ENCODE measurements at regions not wholly inside any gene's neighbourhood (a gene's known extent, or its start where the extent isn't known, plus 50 kb on each side); places are given as distances from the start of the nearest gene placed in this dataset.

GRCh38 chr5:176169393-176170063 lies 68.7 kb upstream of the SIMC1 start:
- Histone ChIP-seq H3K4me3 (ENCODE audit: low read length) (no peak overlapping the region), H3K4me1 (ENCODE audit: control insufficient read depth, insufficient read depth, low read length) (no peaks in the 10 kb centered on the region), H3K27me3 (ENCODE audit: control insufficient read depth, insufficient read depth, low read length) (peaks cover 7% of the 10 kb centered on the region), H3K9me3 (ENCODE audit: control insufficient read depth, insufficient read depth, low read length) (no peaks in the 10 kb centered on the region), H3K36me3 (ENCODE audit: control insufficient read depth, insufficient read depth, low read length) (no peaks in the 10 kb centered on the region), H3K27ac (ENCODE audit: low read length) (no peak overlapping the region)
- Mint-ChIP-seq H3K4me3 (no peak overlapping the region), H3K27me3 (ENCODE audit: low read depth in 2 of 2) (peaks cover 19 to 32% of the 10 kb centered on the region in 2 donors), H3K27ac (no peak overlapping the region), H3K4me1 (no peaks in the 10 kb centered on the region), H3K36me3 (no peaks in the 10 kb centered on the region), H3K9me3 (no peaks in the 10 kb centered on the region)
- ATAC-seq (no peak), DNase-seq (no peak)
- 47% methylated on average over 3 of the region's 3 CpGs for WGBS (ENCODE audit: insufficient coverage)
- intact Hi-C loops (cut with micrococcal nuclease), result no loop called here
- no peak for TF ChIP-seq CTCF (IDR thresholded peaks at IDR 0.05)

DNA sequence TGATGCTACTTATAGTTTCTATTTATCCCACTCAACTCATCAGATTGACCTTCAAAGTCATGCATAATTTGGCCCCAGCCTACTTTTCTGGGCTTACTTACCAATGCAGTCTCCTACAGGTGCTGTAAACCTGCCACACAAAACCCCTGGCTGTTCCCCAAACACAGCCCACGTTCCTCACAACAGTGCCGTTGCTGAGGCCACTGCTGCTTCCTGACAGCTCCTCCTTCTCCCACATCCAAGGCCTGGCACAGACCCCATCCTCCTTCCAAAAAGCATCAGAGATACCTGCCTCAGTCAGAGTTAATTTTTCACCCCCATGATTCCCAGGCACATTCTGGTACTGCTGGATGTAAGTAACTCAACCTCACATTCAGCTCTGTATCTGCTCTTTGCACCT lies 68.1 kb upstream of the SIMC1 start:
- H3K4me3 Mint-ChIP-seq, result no peak overlapping the region
- H3K4me1 ChIP-seq (ENCODE audit: control insufficient read depth, insufficient read depth, low read length), result no peaks in the 10 kb centered on the region
- no peaks in the 10 kb centered on the region for H3K36me3 ChIP-seq (ENCODE audit: control insufficient read depth, insufficient read depth, low read length)
- no peaks in the 10 kb centered on the region for H3K9me3 Mint-ChIP-seq
- no peaks in the 10 kb centered on the region for H3K9me3 ChIP-seq (ENCODE audit: control insufficient read depth, insufficient read depth, low read length)
- H3K4me3 ChIP-seq (ENCODE audit: low read length), result no peak overlapping the region
- no peak overlapping the region for H3K27ac Mint-ChIP-seq
- ATAC-seq (no peak), DNase-seq (no peak)
- H3K27me3 Mint-ChIP-seq (ENCODE audit: low read depth in 2 of 2), result peaks cover 15 to 26% of the 10 kb centered on the region in 2 donors
- TF ChIP-seq CTCF (IDR thresholded peaks at IDR 0.05), result no peak
- peaks cover 7% of the 10 kb centered on the region for H3K27me3 ChIP-seq (ENCODE audit: control insufficient read depth, insufficient read depth, low read length)
- no peaks in the 10 kb centered on the region for H3K36me3 Mint-ChIP-seq
- 46% methylated on average over 2 of the region's 2 CpGs for WGBS (ENCODE audit: insufficient coverage)
- no peak overlapping the region for H3K27ac ChIP-seq (ENCODE audit: low read length)
- intact Hi-C loops (cut with micrococcal nuclease), result no loop called here
- H3K4me1 Mint-ChIP-seq, result no peaks in the 10 kb centered on the region

DNA sequence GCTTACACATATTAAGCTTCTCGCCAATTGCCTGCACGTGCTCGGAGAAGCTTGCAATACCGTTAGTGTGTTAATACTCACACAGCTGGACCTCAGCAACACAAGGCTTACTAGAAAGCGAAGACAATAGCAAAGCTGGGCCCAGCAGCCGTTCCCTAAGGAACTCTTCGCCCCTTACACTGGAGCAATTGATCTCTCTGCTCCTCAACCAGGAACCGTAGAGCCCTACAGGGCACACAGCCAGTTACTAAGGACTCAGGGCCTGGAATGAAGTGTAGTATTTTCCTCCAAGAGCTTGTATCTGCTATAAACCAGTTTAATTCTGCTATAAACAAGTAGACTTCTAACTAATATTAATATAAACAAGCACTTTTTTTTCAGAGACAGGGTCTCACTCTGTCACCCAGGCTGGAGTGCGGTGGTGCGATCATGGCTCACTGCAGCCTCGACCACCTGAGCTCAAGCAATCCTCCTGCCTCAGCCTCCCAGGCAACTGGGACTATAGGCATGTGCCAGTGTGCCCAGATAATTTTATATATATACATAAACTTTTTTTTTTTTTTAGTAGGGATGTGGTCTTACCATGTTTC lies 67.0 kb upstream of the SIMC1 start:
- no peaks in the 10 kb centered on the region for H3K36me3 Mint-ChIP-seq
- 90% methylated on average over 11 of the region's 11 CpGs for WGBS (ENCODE audit: insufficient coverage)
- no peaks in the 10 kb centered on the region for H3K9me3 ChIP-seq (ENCODE audit: control insufficient read depth, insufficient read depth, low read length)
- peaks cover 20 to 31% of the 10 kb centered on the region in 2 donors for H3K27me3 Mint-ChIP-seq (ENCODE audit: low read depth in 2 of 2)
- H3K27ac ChIP-seq (ENCODE audit: low read length), result no peak overlapping the region
- intact Hi-C loops (cut with micrococcal nuclease), result no loop called here
- H3K4me1 ChIP-seq (ENCODE audit: control insufficient read depth, insufficient read depth, low read length), result no peaks in the 10 kb centered on the region
- H3K4me3 ChIP-seq (ENCODE audit: low read length), result no peak overlapping the region
- H3K27me3 ChIP-seq (ENCODE audit: control insufficient read depth, insufficient read depth, low read length), result peaks cover 7% of the 10 kb centered on the region
- TF ChIP-seq CTCF (IDR thresholded peaks at IDR 0.05), result no peak
- ATAC-seq (no peak), DNase-seq (no peak)
- H3K4me1 Mint-ChIP-seq, result no peaks in the 10 kb centered on the region
- no peak overlapping the region for H3K27ac Mint-ChIP-seq
- no peak overlapping the region for H3K4me3 Mint-ChIP-seq
- H3K36me3 ChIP-seq (ENCODE audit: control insufficient read depth, insufficient read depth, low read length), result no peaks in the 10 kb centered on the region
- H3K9me3 Mint-ChIP-seq, result no peaks in the 10 kb centered on the region

DNA sequence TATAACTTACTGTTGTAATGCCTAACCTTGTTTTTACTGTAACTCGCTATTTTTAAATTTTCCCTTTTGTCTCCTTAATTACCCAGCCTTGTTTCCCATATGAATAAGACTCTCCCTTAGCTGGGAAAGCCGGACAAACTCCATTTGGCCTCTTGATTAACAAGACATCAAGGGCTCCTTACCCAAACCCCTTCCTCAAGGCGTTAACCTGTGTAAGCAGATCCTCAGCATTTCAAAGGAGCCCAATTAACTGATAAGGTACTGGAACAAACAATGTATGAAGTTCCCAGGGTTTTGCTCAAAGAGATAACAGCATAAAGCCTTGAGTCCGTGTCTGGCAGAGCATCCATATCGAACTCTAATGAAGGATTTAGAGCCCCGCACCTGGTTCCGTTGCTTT lies 66.0 kb upstream of the SIMC1 start:
- ATAC-seq (no peak), DNase-seq (no peak)
- TF ChIP-seq CTCF (IDR thresholded peaks at IDR 0.05), result no peak
- Mint-ChIP-seq H3K4me3 (no peak overlapping the region), H3K36me3 (no peaks in the 10 kb centered on the region), H3K27ac (no peak overlapping the region), H3K27me3 (ENCODE audit: low read depth in 2 of 2) (peaks cover 22 to 36% of the 10 kb centered on the region in 2 donors), H3K4me1 (no peaks in the 10 kb centered on the region), H3K9me3 (no peaks in the 10 kb centered on the region)
- H3K27me3 ChIP-seq (ENCODE audit: control insufficient read depth, insufficient read depth, low read length), result peaks cover 2% of the 10 kb centered on the region
- no peak overlapping the region for H3K4me3 ChIP-seq (ENCODE audit: low read length)
- no peaks in the 10 kb centered on the region for H3K9me3 ChIP-seq (ENCODE audit: control insufficient read depth, insufficient read depth, low read length)
- H3K4me1 ChIP-seq (ENCODE audit: control insufficient read depth, insufficient read depth, low read length), result no peaks in the 10 kb centered on the region
- 85% methylated on average over 7 of the region's 7 CpGs for WGBS (ENCODE audit: insufficient coverage)
- H3K27ac ChIP-seq (ENCODE audit: low read length), result no peak overlapping the region
- intact Hi-C loops (cut with micrococcal nuclease), result no loop called here
- no peaks in the 10 kb centered on the region for H3K36me3 ChIP-seq (ENCODE audit: control insufficient read depth, insufficient read depth, low read length)

All from natural killer cell (primary cell).